H9 (cell line): ENCODE measurements at regions not wholly inside any gene's neighbourhood (a gene's known extent, or its start where the extent isn't known, plus 50 kb on each side); places are given as distances from the start of the nearest gene placed in this dataset.

Experiments used
- DNase-seq: peaks from one replicate; pipeline ENCODE4 v3.0.0-alpha.2; 2017
- H2AFZ ChIP-seq: one replicate; pipeline ENCODE4 v1.6.1; 2013; ENCODE audit warnings: mild to moderate bottlenecking, low read length, control low read depth, moderate library complexity
- H2AK5ac ChIP-seq: 2 replicates; pipeline ENCODE4 v1.6.1; 2013; ENCODE audit warnings: low read length, control low read depth, mixed read lengths; ENCODE audit not compliant: insufficient read length
- H2BK120ac ChIP-seq: one replicate; pipeline ENCODE4 v1.6.1; 2013; ENCODE audit warnings: low read depth, mild to moderate bottlenecking, low read length, control low read depth, inconsistent platforms; ENCODE audit not compliant: poor library complexity, severe bottlenecking
- H2BK12ac ChIP-seq: 2 replicates; pipeline ENCODE4 v1.6.1; 2013; ENCODE audit warnings: low read length, control low read depth, mixed read lengths, low read depth; ENCODE audit not compliant: insufficient read length
- H2BK15ac ChIP-seq: 2 replicates; pipeline ENCODE4 v1.6.1; 2013; ENCODE audit warnings: low read depth, low read length, control low read depth
- H2BK20ac ChIP-seq: one replicate; pipeline ENCODE4 v1.6.1; 2013; ENCODE audit warnings: low read depth, mild to moderate bottlenecking, low read length, control low read depth, inconsistent platforms; ENCODE audit not compliant: poor library complexity, severe bottlenecking
- H2BK5ac ChIP-seq: 2 replicates; pipeline ENCODE4 v1.6.1; 2013; ENCODE audit warnings: low read length, control low read depth, mixed read lengths; ENCODE audit not compliant: insufficient read length
- H3K14ac ChIP-seq: 2 replicates; pipeline ENCODE4 v1.6.1; 2013; ENCODE audit warnings: low read length, control low read depth; ENCODE audit not compliant: insufficient read depth
- H3K18ac ChIP-seq: 2 replicates; pipeline ENCODE4 v1.6.1; 2013; ENCODE audit warnings: low read depth, mild to moderate bottlenecking, mixed read lengths, low read length, control low read depth; ENCODE audit not compliant: insufficient read length
- H3K23ac ChIP-seq: 2 replicates; pipeline ENCODE4 v1.6.1; 2013; ENCODE audit warnings: low read length, control low read depth, mixed read lengths, low read depth; ENCODE audit not compliant: insufficient read length
- H3K23me2 ChIP-seq: 2 replicates; pipeline ENCODE4 v1.6.1; 2013; ENCODE audit warnings: low read depth, mild to moderate bottlenecking, mixed read lengths, low read length, control low read depth; ENCODE audit not compliant: insufficient read length, poor library complexity, severe bottlenecking
- H3K27ac ChIP-seq: 2 replicates; pipeline ENCODE4 v1.5.1; 2013; ENCODE audit warnings: low read length, control low read depth, mixed read lengths, low read depth; ENCODE audit not compliant: insufficient read length
- H3K27me3 ChIP-seq: 2 replicates; pipeline ENCODE4 v1.6.1; 2013; ENCODE audit warnings: low read length, control low read depth, inconsistent platforms; ENCODE audit not compliant: insufficient read depth
- H3K4ac ChIP-seq: 2 replicates; pipeline ENCODE4 v1.6.1; 2013; ENCODE audit warnings: low read depth, mild to moderate bottlenecking, control low read depth, inconsistent platforms, low read length, moderate library complexity
- H3K4me1 ChIP-seq: 2 replicates; pipeline ENCODE4 v1.6.1; 2013; ENCODE audit warnings: low read length, control low read depth, inconsistent platforms; ENCODE audit not compliant: insufficient read depth
- H3K4me2 ChIP-seq: 2 replicates; pipeline ENCODE4 v1.6.1; 2013; ENCODE audit warnings: low read length, control low read depth, mixed read lengths; ENCODE audit not compliant: insufficient read length, insufficient read depth
- H3K56ac ChIP-seq: 2 replicates; pipeline ENCODE4 v1.6.1; 2013; ENCODE audit warnings: low read depth, mild to moderate bottlenecking, mixed read lengths, low read length, control low read depth; ENCODE audit not compliant: insufficient read length
- H3K79me1 ChIP-seq: 2 replicates; pipeline ENCODE4 v1.6.1; 2013; ENCODE audit warnings: low read depth, mild to moderate bottlenecking, moderate library complexity, low read length, control low read depth, inconsistent platforms; ENCODE audit not compliant: insufficient read depth, poor library complexity, severe bottlenecking
- H3K79me2 ChIP-seq: 2 replicates; pipeline ENCODE4 v1.6.1; 2013; ENCODE audit warnings: low read length, control low read depth, inconsistent platforms; ENCODE audit not compliant: insufficient read depth
- H3K9ac ChIP-seq: 2 replicates; pipeline ENCODE4 v1.6.1; 2013; ENCODE audit warnings: low read length, control low read depth, mixed read lengths; ENCODE audit not compliant: insufficient read length; ENCODE audit errors: extremely low read depth
- H3K9me3 ChIP-seq: one replicate; pipeline ENCODE4 v1.6.1; 2013; ENCODE audit warnings: low read depth, low read length, inconsistent platforms; ENCODE audit not compliant: control insufficient read depth
- H3T11ph ChIP-seq: one replicate; pipeline ENCODE4 v1.6.1; 2013; ENCODE audit warnings: mild to moderate bottlenecking, low read length, control low read depth, inconsistent platforms
- H4K20me1 ChIP-seq: one replicate; pipeline ENCODE4 v1.6.1; 2013; ENCODE audit not compliant: control insufficient read depth, insufficient read length, insufficient read depth
- H4K5ac ChIP-seq: 2 replicates; pipeline ENCODE4 v1.6.1; 2013; ENCODE audit warnings: low read depth, mild to moderate bottlenecking, mixed read lengths, low read length, control low read depth; ENCODE audit not compliant: insufficient read length
- H4K8ac ChIP-seq: replicated peaks from 2 replicates; pipeline ENCODE4 v1.6.1; 2013; ENCODE audit warnings: low read length, control low read depth, mixed read lengths, low read depth; ENCODE audit not compliant: insufficient read length
- H4K91ac ChIP-seq: 2 replicates; pipeline ENCODE4 v1.6.1; 2013; ENCODE audit warnings: low read depth, mild to moderate bottlenecking, moderate library complexity, mixed read lengths, low read length, control low read depth; ENCODE audit not compliant: insufficient read length
- H3K27ac Mint-ChIP-seq, 3 experiments: 2 replicates in 2 of 3; 3 replicates in 1 of 3; pipeline ENCODE4 v1.8.0; 2020 to 2021; ENCODE audit warnings: mixed read lengths in 3 of 3, mild to moderate bottlenecking in 1 of 3, moderate library complexity in 1 of 3
- H3K27me3 Mint-ChIP-seq: 2 replicates; pipeline ENCODE4 v1.8.0; 2021; ENCODE audit warnings: low read depth, mild to moderate bottlenecking, moderate library complexity, mixed read lengths
- H3K36me3 Mint-ChIP-seq, 3 experiments: 2 replicates in 2 of 3; 3 replicates in 1 of 3; pipeline ENCODE4 v1.8.0; 2020 to 2021; ENCODE audit warnings: low read depth in 3 of 3, mixed read lengths in 3 of 3; ENCODE audit not compliant: insufficient read depth in 1 of 3
- H3K4me1 Mint-ChIP-seq, 2 experiments: 2 replicates each; pipeline ENCODE4 v1.8.0; 2020; ENCODE audit warnings: mixed read lengths in 2 of 2
- H3K4me3 Mint-ChIP-seq, 2 experiments: 2 replicates in 1 of 2; 3 replicates in 1 of 2; pipeline ENCODE4 v1.8.0; 2020 to 2021; ENCODE audit warnings: mild to moderate bottlenecking in 2 of 2, mixed read lengths in 2 of 2, moderate library complexity in 1 of 2
- H3K9me3 Mint-ChIP-seq, 2 experiments: 2 replicates in 1 of 2; 3 replicates in 1 of 2; pipeline ENCODE4 v1.8.0; 2020; ENCODE audit warnings: mild to moderate bottlenecking in 2 of 2, mixed read lengths in 2 of 2, moderate library complexity in 1 of 2
- CTCF ChIP-seq: fragments of 200-600 bp; sonication (generic); conservative IDR thresholded peaks from 3 replicates; pipeline ENCODE4 v1.8.0; 2021; ENCODE audit warnings: antibody characterized with exemption, mild to moderate bottlenecking
- WGBS: extraction: QIAGEN DNeasy Blood & Tissue Kit; methylation state at CpG from one replicate; pipeline ENCODE4 v1.1.7; 2013; ENCODE audit warnings: missing lambda C conversion rate, low lambda C conversion rate, mixed read lengths; ENCODE audit not compliant: insufficient read length; ENCODE audit errors: extremely low coverage; 5-methylcytosine and 5-hydroxymethylcytosine counted together

GRCh38 chr1:219461981-219462400 lies 150.9 kb downstream of the ZC3H11B start:
- Mint-ChIP-seq H3K4me3 (no peak overlapping the region), H3K36me3 (no peaks in the 10 kb centered on the region), H3K27me3 (no peaks in the 10 kb centered on the region), H3K27ac (no peak overlapping the region), H3K9me3 (no peaks in the 10 kb centered on the region), H3K4me1 (no peaks in the 10 kb centered on the region)
- Histone ChIP-seq H2AK5ac (no peak overlapping the region), H2BK20ac (no peak overlapping the region), H2BK120ac (no peak overlapping the region), H3K27me3 (no peaks in the 10 kb centered on the region), H2BK15ac (no peak overlapping the region), H3K14ac (no peak overlapping the region), H3K23me2 (no peaks in the 10 kb centered on the region), H4K20me1 (no peaks in the 10 kb centered on the region), H3K4me2 (no peak overlapping the region), H3K9ac (no peak overlapping the region), H2AFZ (no peak overlapping the region), H4K5ac (no peak overlapping the region), H3K79me1 (no peaks in the 10 kb centered on the region), H3K18ac (no peak overlapping the region), H4K91ac (no peak overlapping the region), H3K79me2 (no peaks in the 10 kb centered on the region), H4K8ac (no peak overlapping the region), H3K27ac (no peak overlapping the region), H3K4ac (no peak overlapping the region), H3T11ph (no peak overlapping the region), H3K9me3 (no peaks in the 10 kb centered on the region), H3K4me1 (no peaks in the 10 kb centered on the region), H3K56ac (no peak overlapping the region), H3K23ac (no peak overlapping the region), H2BK5ac (no peak overlapping the region), H2BK12ac (no peak overlapping the region)
- TF ChIP-seq CTCF = no peak
- no CpG with 5 or more reads among the region's 1 CpG for WGBS
- no peak for DNase-seq
